ENCODE measurements at regions not wholly inside any gene's neighbourhood (a gene's known extent, or its start where the extent isn't known, plus 50 kb on each side); places are given as distances from the start of the nearest gene placed in this dataset.
A peak's percentile ranks its signal among the peaks of the same experiment; 100 is the strongest.

- H3K4me1 ChIP-seq (ENCODE audit: control insufficient read depth in 3 of 3, insufficient read depth in 3 of 3, low read length in 3 of 3): peaks cover 6 to 7% (median 7%) of the 10 kb centered on the region in 3 donors
- H3K9ac ChIP-seq (ENCODE audit: low read depth in 1 of 3, low read length in 3 of 3): no peak overlapping the region
- no peaks in the 10 kb centered on the region for H3K36me3 ChIP-seq (ENCODE audit: control insufficient read depth in 3 of 3, insufficient read depth in 3 of 3, low read length in 3 of 3)
- no peaks in the 10 kb centered on the region for H3K9me3 ChIP-seq (ENCODE audit: control insufficient read depth in 3 of 3, low read length in 3 of 3)
- no peak overlapping the region for H3K27ac ChIP-seq (ENCODE audit: low read depth, low read length)
- H3K27me3 ChIP-seq (ENCODE audit: control insufficient read depth in 3 of 3, insufficient read depth in 3 of 3, low read length in 3 of 3): no peaks in the 10 kb centered on the region
- H3K4me3 ChIP-seq (ENCODE audit: low read length in 3 of 3): no peak overlapping the region
These were observed 288.4 kb downstream of the NUAK1 start for GRCh38 chr12:105850103-105850968.

GRCh38 chr12:105852496-105852895 lies 286.3 kb downstream of the NUAK1 start:
- peaks cover 6 to 9% (median 7%) of the 10 kb centered on the region in 3 donors for H3K4me1 ChIP-seq (ENCODE audit: control insufficient read depth in 3 of 3, insufficient read depth in 3 of 3, low read length in 3 of 3)
- no peaks in the 10 kb centered on the region for H3K9me3 ChIP-seq (ENCODE audit: control insufficient read depth in 3 of 3, low read length in 3 of 3)
- H3K36me3 ChIP-seq (ENCODE audit: control insufficient read depth in 3 of 3, insufficient read depth in 3 of 3, low read length in 3 of 3): no peaks in the 10 kb centered on the region
- peak overlapping the region in 1 of 3 donors; percentile 24 for H3K9ac ChIP-seq (ENCODE audit: low read depth in 1 of 3, low read length in 3 of 3)
- no peaks in the 10 kb centered on the region for H3K27me3 ChIP-seq (ENCODE audit: control insufficient read depth in 3 of 3, insufficient read depth in 3 of 3, low read length in 3 of 3)
- peak overlapping the region; percentile 16 to 44 (median 33) for H3K4me3 ChIP-seq (ENCODE audit: low read length in 3 of 3)
- peak overlapping the region; percentile 21 for H3K27ac ChIP-seq (ENCODE audit: low read depth, low read length)

- Histone ChIP-seq H3K4me1 (ENCODE audit: control insufficient read depth in 3 of 3, insufficient read depth in 3 of 3, low read length in 3 of 3) (peaks cover 6 to 9% (median 7%) of the 10 kb centered on the region in 3 donors), H3K36me3 (ENCODE audit: control insufficient read depth in 3 of 3, insufficient read depth in 3 of 3, low read length in 3 of 3) (no peaks in the 10 kb centered on the region), H3K9ac (ENCODE audit: low read depth in 1 of 3, low read length in 3 of 3) (peak overlapping the region in 1 of 3 donors; percentile 24), H3K27me3 (ENCODE audit: control insufficient read depth in 3 of 3, insufficient read depth in 3 of 3, low read length in 3 of 3) (no peaks in the 10 kb centered on the region), H3K4me3 (ENCODE audit: low read length in 3 of 3) (peak overlapping the region; percentile 16 to 44 (median 33)), H3K27ac (ENCODE audit: low read depth, low read length) (peak overlapping the region; percentile 21), H3K9me3 (ENCODE audit: control insufficient read depth in 3 of 3, low read length in 3 of 3) (no peaks in the 10 kb centered on the region)
These were observed 285.8 kb downstream of the NUAK1 start for GRCh38 chr12:105852951-105853350.

GRCh38 chr12:105854071-105854470 lies 284.7 kb downstream of the NUAK1 start:
- no peaks in the 10 kb centered on the region for H3K36me3 ChIP-seq (ENCODE audit: control insufficient read depth in 3 of 3, insufficient read depth in 3 of 3, low read length in 3 of 3)
- H3K27me3 ChIP-seq (ENCODE audit: control insufficient read depth in 3 of 3, insufficient read depth in 3 of 3, low read length in 3 of 3): no peaks in the 10 kb centered on the region
- H3K4me3 ChIP-seq (ENCODE audit: low read length in 3 of 3): no peak overlapping the region
- H3K27ac ChIP-seq (ENCODE audit: low read depth, low read length): no peak overlapping the region
- H3K4me1 ChIP-seq (ENCODE audit: control insufficient read depth in 3 of 3, insufficient read depth in 3 of 3, low read length in 3 of 3): peaks cover 6 to 9% (median 7%) of the 10 kb centered on the region in 3 donors
- H3K9me3 ChIP-seq (ENCODE audit: control insufficient read depth in 3 of 3, low read length in 3 of 3): no peaks in the 10 kb centered on the region
- H3K9ac ChIP-seq (ENCODE audit: low read depth in 1 of 3, low read length in 3 of 3): no peak overlapping the region

- no peak overlapping the region for H3K4me3 ChIP-seq (ENCODE audit: low read length in 3 of 3)
- peaks cover 6 to 9% (median 7%) of the 10 kb centered on the region in 3 donors for H3K4me1 ChIP-seq (ENCODE audit: control insufficient read depth in 3 of 3, insufficient read depth in 3 of 3, low read length in 3 of 3)
- no peaks in the 10 kb centered on the region for H3K27me3 ChIP-seq (ENCODE audit: control insufficient read depth in 3 of 3, insufficient read depth in 3 of 3, low read length in 3 of 3)
- H3K36me3 ChIP-seq (ENCODE audit: control insufficient read depth in 3 of 3, insufficient read depth in 3 of 3, low read length in 3 of 3): no peaks in the 10 kb centered on the region
- no peaks in the 10 kb centered on the region for H3K9me3 ChIP-seq (ENCODE audit: control insufficient read depth in 3 of 3, low read length in 3 of 3)
- H3K9ac ChIP-seq (ENCODE audit: low read depth in 1 of 3, low read length in 3 of 3): no peak overlapping the region
- H3K27ac ChIP-seq (ENCODE audit: low read depth, low read length): no peak overlapping the region
These were observed 283.2 kb downstream of the NUAK1 start for GRCh38 chr12:105855361-105856047.

- peaks cover 6 to 9% (median 7%) of the 10 kb centered on the region in 3 donors for H3K4me1 ChIP-seq (ENCODE audit: control insufficient read depth in 3 of 3, insufficient read depth in 3 of 3, low read length in 3 of 3)
- no peak overlapping the region for H3K4me3 ChIP-seq (ENCODE audit: low read length in 3 of 3)
- no peak overlapping the region for H3K27ac ChIP-seq (ENCODE audit: low read depth, low read length)
- H3K9ac ChIP-seq (ENCODE audit: low read depth in 1 of 3, low read length in 3 of 3): no peak overlapping the region
- no peaks in the 10 kb centered on the region for H3K27me3 ChIP-seq (ENCODE audit: control insufficient read depth in 3 of 3, insufficient read depth in 3 of 3, low read length in 3 of 3)
- H3K36me3 ChIP-seq (ENCODE audit: control insufficient read depth in 3 of 3, insufficient read depth in 3 of 3, low read length in 3 of 3): no peaks in the 10 kb centered on the region
- no peaks in the 10 kb centered on the region for H3K9me3 ChIP-seq (ENCODE audit: control insufficient read depth in 3 of 3, low read length in 3 of 3)
These were observed 282.7 kb downstream of the NUAK1 start for GRCh38 chr12:105856048-105856405.

- Histone ChIP-seq H3K9ac (ENCODE audit: low read depth in 1 of 3, low read length in 3 of 3) (no peak overlapping the region), H3K9me3 (ENCODE audit: control insufficient read depth in 3 of 3, low read length in 3 of 3) (no peaks in the 10 kb centered on the region), H3K4me3 (ENCODE audit: low read length in 3 of 3) (no peak overlapping the region), H3K27me3 (ENCODE audit: control insufficient read depth in 3 of 3, insufficient read depth in 3 of 3, low read length in 3 of 3) (no peaks in the 10 kb centered on the region), H3K27ac (ENCODE audit: low read depth, low read length) (no peak overlapping the region), H3K36me3 (ENCODE audit: control insufficient read depth in 3 of 3, insufficient read depth in 3 of 3, low read length in 3 of 3) (no peaks in the 10 kb centered on the region), H3K4me1 (ENCODE audit: control insufficient read depth in 3 of 3, insufficient read depth in 3 of 3, low read length in 3 of 3) (peaks cover 0 to 2% (median 0%) of the 10 kb centered on the region in 3 donors)
These were observed 279.6 kb downstream of the NUAK1 start for GRCh38 chr12:105858981-105859710.

GRCh38 chr12:105860561-105861207 lies 278.1 kb downstream of the NUAK1 start:
- Histone ChIP-seq H3K27ac (ENCODE audit: low read depth, low read length) (no peak overlapping the region), H3K27me3 (ENCODE audit: control insufficient read depth in 3 of 3, insufficient read depth in 3 of 3, low read length in 3 of 3) (no peaks in the 10 kb centered on the region), H3K9me3 (ENCODE audit: control insufficient read depth in 3 of 3, low read length in 3 of 3) (no peaks in the 10 kb centered on the region), H3K4me1 (ENCODE audit: control insufficient read depth in 3 of 3, insufficient read depth in 3 of 3, low read length in 3 of 3) (no peaks in the 10 kb centered on the region), H3K9ac (ENCODE audit: low read depth in 1 of 3, low read length in 3 of 3) (no peak overlapping the region), H3K36me3 (ENCODE audit: control insufficient read depth in 3 of 3, insufficient read depth in 3 of 3, low read length in 3 of 3) (no peaks in the 10 kb centered on the region), H3K4me3 (ENCODE audit: low read length in 3 of 3) (no peak overlapping the region)

GRCh38 chr12:105861227-105861626 lies 277.5 kb downstream of the NUAK1 start:
- Histone ChIP-seq H3K27ac (ENCODE audit: low read depth, low read length) (no peak overlapping the region), H3K9ac (ENCODE audit: low read depth in 1 of 3, low read length in 3 of 3) (no peak overlapping the region), H3K27me3 (ENCODE audit: control insufficient read depth in 3 of 3, insufficient read depth in 3 of 3, low read length in 3 of 3) (no peaks in the 10 kb centered on the region), H3K36me3 (ENCODE audit: control insufficient read depth in 3 of 3, insufficient read depth in 3 of 3, low read length in 3 of 3) (no peaks in the 10 kb centered on the region), H3K4me1 (ENCODE audit: control insufficient read depth in 3 of 3, insufficient read depth in 3 of 3, low read length in 3 of 3) (no peaks in the 10 kb centered on the region), H3K9me3 (ENCODE audit: control insufficient read depth in 3 of 3, low read length in 3 of 3) (no peaks in the 10 kb centered on the region), H3K4me3 (ENCODE audit: low read length in 3 of 3) (no peak overlapping the region)
